NCI-H748 (cell line): ENCODE measurements at regions not wholly inside any gene's neighbourhood (a gene's known extent, or its start where the extent isn't known, plus 50 kb on each side); places are given as distances from the start of the nearest gene placed in this dataset.

Source experiments
- DNase-seq: peaks from one replicate; lab custom pipeline; 2025; ENCODE audit not compliant: unreplicated experiment; lab: John Stamatoyannopoulos, UW

GRCh38 chr22:45094825-45095224 lies 68.9 kb upstream of the NUP50 start:
- DNase-seq = no peak

GRCh38 chr22:45096256-45096907 lies 67.3 kb upstream of the NUP50 start:
- peak; percentile 65 for DNase-seq

DNA sequence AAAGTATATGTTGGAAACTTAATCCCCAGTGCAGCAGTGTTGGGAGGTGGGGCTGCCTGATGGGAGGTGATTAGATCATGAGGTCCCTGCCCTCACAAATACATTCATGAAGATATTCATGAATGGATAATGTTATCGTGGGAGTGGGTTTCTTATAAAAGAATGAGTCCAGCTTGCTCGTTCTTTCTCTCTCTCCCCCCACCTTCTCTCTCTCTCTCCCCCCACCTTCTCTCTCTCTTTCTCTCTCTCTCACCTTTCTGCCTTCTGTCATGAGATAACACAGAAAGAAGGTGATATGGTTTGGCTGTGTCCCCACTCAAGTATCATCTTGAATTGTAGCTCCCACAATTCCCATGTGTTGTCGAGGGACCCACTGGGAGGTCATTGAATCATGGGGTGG lies 66.7 kb upstream of the NUP50 start:
- no peak for DNase-seq

- no peak for DNase-seq
Measured at GRCh38 chr22:45098056-45098455, 65.7 kb upstream of the NUP50 start.

DNA sequence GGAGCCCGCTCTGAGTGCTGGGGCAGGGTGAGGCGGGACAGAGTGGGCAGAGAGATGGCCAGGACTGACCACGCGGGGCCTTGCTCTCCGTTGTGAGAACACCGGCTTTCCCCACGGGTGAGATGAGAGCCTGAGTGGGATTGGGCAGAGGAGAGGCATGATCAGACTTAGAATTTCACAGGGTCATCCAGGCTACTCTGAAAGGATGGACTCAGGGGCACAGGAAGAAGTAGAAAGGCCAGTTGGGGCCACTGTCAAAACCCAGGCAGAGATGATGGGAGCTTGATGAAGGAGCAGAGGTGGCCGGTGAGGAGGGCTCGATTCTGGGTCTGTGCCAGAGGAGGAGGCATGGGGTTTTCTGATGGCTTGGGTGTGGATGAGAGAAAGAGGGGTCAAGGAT lies 63.8 kb upstream of the NUP50 start:
- no peak for DNase-seq

DNA sequence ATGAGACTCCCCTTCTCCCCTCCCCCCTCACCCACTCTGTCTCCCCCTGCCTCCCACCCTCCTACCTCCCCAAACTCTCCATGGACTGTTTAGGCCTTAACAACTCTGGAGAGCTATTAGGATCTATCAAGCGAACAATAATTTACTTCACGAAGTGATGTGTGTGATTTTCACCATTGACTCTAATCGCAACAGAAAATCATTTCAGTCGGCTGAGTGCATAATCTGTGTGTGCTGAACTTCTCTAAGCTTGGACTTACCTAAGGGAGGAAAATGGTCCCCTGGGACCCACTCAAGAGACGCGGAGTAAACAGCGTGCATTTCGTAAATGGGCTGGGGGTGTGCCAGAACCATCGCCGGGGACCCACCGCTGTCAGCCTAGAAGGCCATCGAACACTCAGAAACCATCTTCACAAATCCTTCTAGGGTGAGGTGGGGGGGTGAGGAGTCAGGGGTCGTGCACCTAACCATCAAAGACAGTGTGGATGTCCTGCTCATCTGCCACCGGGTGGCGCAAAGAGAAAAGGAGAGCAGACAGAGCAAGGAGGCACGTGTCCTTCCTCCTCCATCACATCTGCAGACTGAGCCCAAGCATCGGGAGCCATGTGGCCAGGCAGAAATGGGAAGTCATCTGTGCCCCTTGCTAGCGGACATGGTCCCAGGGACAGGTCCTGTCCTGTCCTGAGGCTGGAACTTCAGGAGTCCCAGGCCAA lies 62.1 kb upstream of the NUP50 start:
- DNase-seq = peak; percentile 71

- no peak for DNase-seq
Measured at GRCh38 chr22:45102896-45103420, 60.8 kb upstream of the NUP50 start.

DNA sequence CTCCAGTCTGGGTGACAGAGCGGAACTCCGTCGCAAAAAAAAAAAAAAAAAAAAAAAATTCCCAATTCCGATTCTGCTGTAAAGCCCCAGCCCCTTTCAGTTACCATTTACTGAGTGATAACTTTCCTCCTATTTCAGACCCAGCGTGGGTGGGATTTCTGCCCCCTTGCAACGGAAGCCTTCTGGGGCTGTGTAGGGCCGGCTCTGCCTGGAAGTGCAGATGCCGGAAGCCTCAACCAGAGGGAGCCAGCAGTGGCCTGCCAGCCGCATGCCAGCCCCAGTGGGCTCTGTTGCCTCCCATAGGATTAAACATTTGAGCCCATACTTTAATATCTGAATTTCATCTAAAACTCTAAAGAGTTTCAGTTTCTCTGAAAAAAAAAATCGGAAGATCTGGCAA lies 60.0 kb upstream of the NUP50 start:
- DNase-seq = no peak

- no peak for DNase-seq
Measured at GRCh38 chr22:45104313-45104712, 59.4 kb upstream of the NUP50 start.

GRCh38 chr22:45105281-45105702 lies 58.4 kb upstream of the NUP50 start:
- DNase-seq = peak; percentile 75

GRCh38 chr22:45107671-45108070 lies 56.1 kb upstream of the NUP50 start:
- DNase-seq = no peak

DNA sequence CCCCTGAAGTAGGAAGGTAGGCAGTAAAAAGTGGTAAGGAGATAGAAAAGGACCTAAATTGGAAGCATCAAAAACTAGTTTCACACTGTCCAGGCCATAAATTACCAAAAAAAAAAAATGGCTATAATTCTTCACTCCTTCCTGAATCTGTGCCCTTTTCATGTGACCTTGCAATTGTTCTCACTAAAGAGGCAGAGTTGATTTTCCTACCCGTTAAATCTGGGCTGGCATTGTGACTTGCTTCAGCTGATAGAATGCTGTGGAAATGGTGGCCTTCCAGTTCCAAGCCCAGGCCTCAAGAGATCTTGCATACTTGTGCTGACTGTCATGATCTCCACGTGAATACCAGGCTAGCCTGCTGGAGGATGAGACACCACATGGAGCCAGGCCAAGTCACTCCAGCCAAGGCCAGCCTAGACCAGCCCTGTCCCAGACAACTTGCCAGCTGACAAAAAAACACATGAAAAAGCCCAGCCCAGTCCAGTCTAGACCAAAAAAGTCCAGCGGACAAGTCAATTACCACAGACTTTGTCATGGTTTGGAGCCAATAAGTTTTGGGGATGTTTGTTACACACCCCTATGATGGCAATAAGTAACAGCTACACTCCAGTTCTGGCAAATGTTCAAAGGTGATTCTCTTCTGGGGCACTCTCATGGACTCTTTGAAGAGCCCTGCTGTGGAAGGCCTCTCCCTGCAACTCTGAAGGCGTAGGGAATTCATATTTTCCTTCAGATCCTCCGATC lies 51.4 kb upstream of the NUP50 start:
- DNase-seq = no peak
